ENCODE measurements at regions not wholly inside any gene's neighbourhood (a gene's known extent, or its start where the extent isn't known, plus 50 kb on each side); places are given as distances from the start of the nearest gene placed in this dataset.

- Histone ChIP-seq H3K4me3 (ENCODE audit: low read depth, low read length, poor library complexity, severe bottlenecking) (no peak overlapping the region), H3K79me2 (ENCODE audit: insufficient read depth, low read depth, low read length) (no peaks in the 10 kb centered on the region), H2AFZ (ENCODE audit: low read length) (no peak overlapping the region), H3K4me1 (ENCODE audit: insufficient read depth, low read length, poor library complexity, severe bottlenecking) (no peaks in the 10 kb centered on the region), H3K36me3 (ENCODE audit: insufficient read depth, low read length) (no peaks in the 10 kb centered on the region), H3K27ac (ENCODE audit: low read depth, low read length, poor library complexity, severe bottlenecking) (no peak overlapping the region), H3K9me2 (ENCODE audit: insufficient read depth, low read length) (no peaks in the 10 kb centered on the region), H3K9me3 (ENCODE audit: low read length) (no peaks in the 10 kb centered on the region), H4K20me1 (ENCODE audit: insufficient read depth, low read length) (no peaks in the 10 kb centered on the region), H3K4me2 (ENCODE audit: low read length) (no peak overlapping the region)
- DNase-seq (ENCODE audit: low spot score) = no peak
- BruUV-seq (replicated peaks) = no TSS peak
- intact Hi-C loops (cut with micrococcal nuclease; ENCODE audit: unreplicated experiment) = no loop called here
- CTCF ChIA-PET (ENCODE audit: unreplicated experiment) = no interaction called here
- TF ChIP-seq EZH2phosphoT487 (IDR thresholded peaks at IDR 0.05; ENCODE audit: borderline replicate concordance, low read depth, low read length) = no peak
- TF ChIP-seq, protein P1, sequence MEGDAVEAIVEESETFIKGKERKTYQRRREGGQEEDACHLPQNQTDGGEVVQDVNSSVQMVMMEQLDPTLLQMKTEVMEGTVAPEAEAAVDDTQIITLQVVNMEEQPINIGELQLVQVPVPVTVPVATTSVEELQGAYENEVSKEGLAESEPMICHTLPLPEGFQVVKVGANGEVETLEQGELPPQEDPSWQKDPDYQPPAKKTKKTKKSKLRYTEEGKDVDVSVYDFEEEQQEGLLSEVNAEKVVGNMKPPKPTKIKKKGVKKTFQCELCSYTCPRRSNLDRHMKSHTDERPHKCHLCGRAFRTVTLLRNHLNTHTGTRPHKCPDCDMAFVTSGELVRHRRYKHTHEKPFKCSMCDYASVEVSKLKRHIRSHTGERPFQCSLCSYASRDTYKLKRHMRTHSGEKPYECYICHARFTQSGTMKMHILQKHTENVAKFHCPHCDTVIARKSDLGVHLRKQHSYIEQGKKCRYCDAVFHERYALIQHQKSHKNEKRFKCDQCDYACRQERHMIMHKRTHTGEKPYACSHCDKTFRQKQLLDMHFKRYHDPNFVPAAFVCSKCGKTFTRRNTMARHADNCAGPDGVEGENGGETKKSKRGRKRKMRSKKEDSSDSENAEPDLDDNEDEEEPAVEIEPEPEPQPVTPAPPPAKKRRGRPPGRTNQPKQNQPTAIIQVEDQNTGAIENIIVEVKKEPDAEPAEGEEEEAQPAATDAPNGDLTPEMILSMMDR (conservative IDR thresholded peaks at IDR 0.05; ENCODE audit: low read length) = no peak
- POLR2A ChIA-PET = no interaction called here
Observed at GRCh38 chr4:156414406-156414805, 460.7 kb upstream of the CTSO start.

- Histone ChIP-seq H3K36me3 (ENCODE audit: insufficient read depth, low read length) (no peaks in the 10 kb centered on the region), H2AFZ (ENCODE audit: low read length) (no peak overlapping the region), H3K4me2 (ENCODE audit: low read length) (no peak overlapping the region), H3K27ac (ENCODE audit: low read depth, low read length, poor library complexity, severe bottlenecking) (no peak overlapping the region), H3K79me2 (ENCODE audit: insufficient read depth, low read depth, low read length) (no peaks in the 10 kb centered on the region), H3K9me2 (ENCODE audit: insufficient read depth, low read length) (no peaks in the 10 kb centered on the region), H4K20me1 (ENCODE audit: insufficient read depth, low read length) (no peaks in the 10 kb centered on the region), H3K9me3 (ENCODE audit: low read length) (no peaks in the 10 kb centered on the region), H3K4me3 (ENCODE audit: low read depth, low read length, poor library complexity, severe bottlenecking) (no peak overlapping the region), H3K4me1 (ENCODE audit: insufficient read depth, low read length, poor library complexity, severe bottlenecking) (no peaks in the 10 kb centered on the region)
- no peak for DNase-seq (ENCODE audit: low spot score)
- intact Hi-C loops (cut with micrococcal nuclease; ENCODE audit: unreplicated experiment) = no loop called here
- no TSS peak for BruUV-seq (replicated peaks)
- no peak for TF ChIP-seq EZH2phosphoT487 (IDR thresholded peaks at IDR 0.05; ENCODE audit: borderline replicate concordance, low read depth, low read length)
- TF ChIP-seq, protein P1 (conservative IDR thresholded peaks at IDR 0.05; ENCODE audit: low read length) = no peak
- ChIA-PET CTCF (ENCODE audit: unreplicated experiment) (no interaction called here), POLR2A (no interaction called here)
Observed at GRCh38 chr4:156413239-156414135, 459.8 kb upstream of the CTSO start.

- Histone ChIP-seq H3K9me2 (ENCODE audit: insufficient read depth, low read length) (no peaks in the 10 kb centered on the region), H2AFZ (ENCODE audit: low read length) (no peak overlapping the region), H3K4me1 (ENCODE audit: insufficient read depth, low read length, poor library complexity, severe bottlenecking) (no peaks in the 10 kb centered on the region), H3K36me3 (ENCODE audit: insufficient read depth, low read length) (no peaks in the 10 kb centered on the region), H3K4me2 (ENCODE audit: low read length) (no peak overlapping the region), H3K4me3 (ENCODE audit: low read depth, low read length, poor library complexity, severe bottlenecking) (no peak overlapping the region), H3K9me3 (ENCODE audit: low read length) (no peaks in the 10 kb centered on the region), H3K27ac (ENCODE audit: low read depth, low read length, poor library complexity, severe bottlenecking) (no peak overlapping the region), H3K79me2 (ENCODE audit: insufficient read depth, low read depth, low read length) (no peaks in the 10 kb centered on the region), H4K20me1 (ENCODE audit: insufficient read depth, low read length) (no peaks in the 10 kb centered on the region)
- intact Hi-C loops (cut with micrococcal nuclease; ENCODE audit: unreplicated experiment) = no loop called here
- BruUV-seq (replicated peaks) = no TSS peak
- ChIA-PET POLR2A (no interaction called here), CTCF (ENCODE audit: unreplicated experiment) (no interaction called here)
- no peak for DNase-seq (ENCODE audit: low spot score)
- TF ChIP-seq, protein P1 (conservative IDR thresholded peaks at IDR 0.05; ENCODE audit: low read length) = no peak
- TF ChIP-seq EZH2phosphoT487 (IDR thresholded peaks at IDR 0.05; ENCODE audit: borderline replicate concordance, low read depth, low read length) = no peak
Observed at GRCh38 chr4:156411531-156411930, 457.9 kb upstream of the CTSO start.

Measured in OCI-LY7 (cell line).